AG04449 (cell line): ENCODE measurements at regions not wholly inside any gene's neighbourhood (a gene's known extent, or its start where the extent isn't known, plus 50 kb on each side); places are given as distances from the start of the nearest gene placed in this dataset.
A peak's percentile ranks its signal among the peaks of the same experiment; 100 is the strongest.

Experiments used
- CTCF ChIA-PET: fragments of 350-600 bp; formaldehyde crosslinking; extraction: SDS; loops from one replicate; lab custom pipeline; 2021; ENCODE audit warnings: antibody characterized with exemption; lab: Yijun Ruan, JAX
- POLR2A ChIA-PET: fragments of 400-600, 350-600 bp; formaldehyde crosslinking; extraction: SDS; loops from one replicate; lab custom pipeline; 2020; ENCODE audit warnings: antibody characterized with exemption, inconsistent platforms; lab: Yijun Ruan, JAX
- DNase-seq: peaks from one replicate; pipeline ENCODE4 v3.0.0-alpha.2; 2010; ENCODE audit warnings: low read depth, low spot score
- H3K4me3 ChIP-seq: 2 replicates; pipeline ENCODE4 v1.5.1; 2011; ENCODE audit warnings: low read depth, mild to moderate bottlenecking, control low read depth, low read length
- CTCF ChIP-seq: IDR thresholded peaks from one replicate; pipeline ENCODE4 v1.5.1; 2011; ENCODE audit warnings: mild to moderate bottlenecking, moderate library complexity, low read length, control low read depth, inconsistent platforms; ENCODE audit not compliant: insufficient read depth; ENCODE audit errors: missing control alignments

GRCh38 chr5:155919126-155919525 is 407.8 kb upstream of the SGCD start:
- TF ChIP-seq CTCF, result no peak
- DNase-seq, result no peak
- ChIA-PET CTCF (no interaction called here), POLR2A (no interaction called here)
- H3K4me3 ChIP-seq, result no peak overlapping the region

- no peak for DNase-seq
- ChIA-PET POLR2A (no interaction called here), CTCF (no interaction called here)
- no peak overlapping the region for H3K4me3 ChIP-seq
- TF ChIP-seq CTCF, result no peak
Observed at GRCh38 chr5:155919725-155920124, 407.2 kb upstream of the SGCD start.

GRCh38 chr5:155921621-155922020 is 405.3 kb upstream of the SGCD start:
- DNase-seq, result no peak
- ChIA-PET CTCF (interaction anchor here (1.0 kb wide), 1 partner anchor 31 kb away, joined by 4 read pairs; no protein-coding TSS in a partner anchor), POLR2A (no interaction called here)
- TF ChIP-seq CTCF, result no peak
- no peak overlapping the region for H3K4me3 ChIP-seq

- ChIA-PET POLR2A (interaction anchor here (0.7 kb wide), 2 partner anchors 79 to 260 kb away, joined by 3 read pairs; no protein-coding TSS in a partner anchor), CTCF (interaction anchor here (1.0 kb wide), 1 partner anchor 22 kb away, joined by 3 read pairs; no protein-coding TSS in a partner anchor)
- no peak overlapping the region for H3K4me3 ChIP-seq
- TF ChIP-seq CTCF, result no peak
- DNase-seq, result no peak
Observed at GRCh38 chr5:155923784-155924183, 403.2 kb upstream of the SGCD start.

- TF ChIP-seq CTCF, result no peak
- CTCF ChIA-PET, result interaction anchor here (0.8 to 1.7 kb wide), 3 partner anchors 195 to 953 kb away, joined by 3 to 5 read pairs (median 4); no protein-coding TSS in a partner anchor
- DNase-seq, result peak; percentile 73
- H3K4me3 ChIP-seq, result no peak overlapping the region
- POLR2A ChIA-PET, result interaction anchor here (0.6 kb wide), 1 partner anchor 25 kb away, joined by 3 read pairs; no protein-coding TSS in a partner anchor
Observed at GRCh38 chr5:155926031-155926430, 400.9 kb upstream of the SGCD start.

GRCh38 chr5:155926766-155927165 is 400.2 kb upstream of the SGCD start:
- peak; percentile 4 for TF ChIP-seq CTCF
- ChIA-PET POLR2A (no interaction called here), CTCF (interaction anchor here (1.0 to 1.7 kb wide), 4 partner anchors 17 to 226 kb away, joined by 3 to 5 read pairs (median 4); no protein-coding TSS in a partner anchor)
- H3K4me3 ChIP-seq, result no peak overlapping the region
- DNase-seq, result no peak
